A549 (cell line): ENCODE measurements at regions not wholly inside any gene's neighbourhood (a gene's known extent, or its start where the extent isn't known, plus 50 kb on each side); places are given as distances from the start of the nearest gene placed in this dataset.

Source experiments
- CTCF ChIP-seq: fragments of >200 bp; sonication (Bioruptor Twin); formaldehyde crosslinking; IDR thresholded peaks from 3 replicates; pipeline ENCODE4 v1.5.1; 2016
- MYC ChIP-seq: IDR thresholded peaks from 2 replicates; pipeline ENCODE4 v1.6.1; 2012; ENCODE audit warnings: mild to moderate bottlenecking, inconsistent platforms, low read length, improper control_type of control experiment, borderline replicate concordance
- NFE2L2 ChIP-seq: fragments of 150-350 bp; conservative IDR thresholded peaks from 2 replicates; pipeline ENCODE4 v1.6.1; 2014; ENCODE audit warnings: low read length
- REST ChIP-seq: fragments of 200-600 bp; sonication (generic); IDR thresholded peaks from 2 replicates; pipeline ENCODE4 v1.6.1; 2016; ENCODE audit warnings: antibody characterized with exemption, mild to moderate bottlenecking, moderate library complexity
- RFX5 ChIP-seq: fragments of 450-650 bp; IDR thresholded peaks from 2 replicates; pipeline ENCODE4 v1.7.1; 2014; ENCODE audit warnings: antibody characterized with exemption, mild to moderate bottlenecking, moderate library complexity

- TF ChIP-seq CTCF = no peak
- TF ChIP-seq REST = no peak
- TF ChIP-seq RFX5 = no peak
- no peak for TF ChIP-seq NFE2L2
- no peak for TF ChIP-seq MYC
These were observed 347.9 kb downstream of the LTN1 start for GRCh38 chr21:28644762-28645161.
